Dermis microvascular lymphatic vessel endothelial cell (primary cell): ENCODE measurements at regions not wholly inside any gene's neighbourhood (a gene's known extent, or its start where the extent isn't known, plus 50 kb on each side); places are given as distances from the start of the nearest gene placed in this dataset.

ENCODE experiments used
- DNase-seq, 2 donors: peaks; one replicate each; pipeline versions ENCODE4 v3.0.0 to v3.0.0-alpha.2; 2010; ENCODE audit warnings: low read depth in 2 of 2

DNA sequence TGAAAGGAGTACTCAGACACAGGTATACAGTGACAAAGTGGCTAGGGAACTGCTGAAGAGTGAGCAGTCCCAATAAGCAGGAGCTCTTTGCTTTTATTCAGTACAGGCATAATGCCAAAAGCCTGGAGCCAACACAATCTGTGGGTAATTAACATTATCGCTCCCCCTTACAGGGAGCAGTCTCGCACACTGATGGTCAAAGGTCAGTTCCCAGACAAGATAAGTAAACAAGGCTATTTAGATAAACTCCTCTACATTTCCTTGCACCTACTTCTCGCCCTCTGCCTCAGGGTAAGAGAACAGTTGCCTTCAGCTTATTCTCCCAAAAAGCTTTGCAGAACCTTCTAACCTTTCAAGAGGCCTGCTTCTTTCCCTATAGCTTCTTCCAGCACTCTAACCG, 73.9 kb upstream of the TAF9B start:
- DNase-seq = no peak

DNA sequence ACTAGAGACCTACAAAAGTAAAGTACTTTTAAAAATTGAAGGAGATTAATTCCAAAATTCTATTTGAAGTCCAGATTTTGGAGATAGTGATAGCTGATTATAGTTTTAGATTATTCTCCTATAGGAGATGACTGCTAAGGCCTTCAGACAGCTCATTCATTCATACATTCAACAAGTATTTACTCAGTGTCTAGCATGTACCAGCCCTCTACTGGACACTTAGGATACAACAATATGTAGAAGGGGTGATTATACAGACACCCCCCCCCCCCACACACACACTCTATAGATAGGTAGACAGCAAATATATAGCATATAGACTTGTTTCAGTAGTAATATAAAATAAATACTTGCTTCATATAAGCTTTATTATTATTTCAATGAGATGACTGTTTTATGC, 60.4 kb upstream of the TAF9B start:
- peak; percentile 12 to 38 for DNase-seq
